ENCODE measurements at regions not wholly inside any gene's neighbourhood (a gene's known extent, or its start where the extent isn't known, plus 50 kb on each side); places are given as distances from the start of the nearest gene placed in this dataset.

- no peak for DNase-seq (ENCODE audit: low read depth in 1 of 2, low spot score in 1 of 2)
Observed at GRCh38 chr6:165967810-165968407, 199.7 kb downstream of the TBXT start.

GRCh38 chr6:165963750-165964149 is 203.9 kb downstream of the TBXT start:
- no peak for DNase-seq (ENCODE audit: low read depth in 1 of 2, low spot score in 1 of 2)

More at GRCh38 chr6:165967810-165968407, 199.7 kb downstream of the TBXT start:
- H3K27ac ChIP-seq (replicated peaks): no peak overlapping the region
- TF ChIP-seq POLR2AphosphoS5 (IDR thresholded peaks at IDR 0.05; ENCODE audit: low read depth) (no peak), GABPA (IDR thresholded peaks at IDR 0.05; ENCODE audit: low read depth) (no peak), SPI1 (IDR thresholded peaks at IDR 0.05; ENCODE audit: borderline replicate concordance, low read depth) (no peak), REST (IDR thresholded peaks at IDR 0.05; ENCODE audit: insufficient replicate concordance, low read depth) (no peak), CTCF (IDR thresholded peaks at IDR 0.05; ENCODE audit: insufficient read depth, low read length) (no peak)
- H3K4me3 ChIP-seq (replicated peaks; ENCODE audit: insufficient read depth, low read length): no peak overlapping the region
- H3K27me3 ChIP-seq (ENCODE audit: insufficient read depth, poor library complexity, severe bottlenecking): peaks cover 2% of the 10 kb centered on the region

More at GRCh38 chr6:165963750-165964149, 203.9 kb downstream of the TBXT start:
- Histone ChIP-seq H3K27ac (replicated peaks) (no peak overlapping the region), H3K4me3 (replicated peaks; ENCODE audit: insufficient read depth, low read length) (no peak overlapping the region), H3K27me3 (ENCODE audit: insufficient read depth, poor library complexity, severe bottlenecking) (no peaks in the 10 kb centered on the region)
- TF ChIP-seq SPI1 (IDR thresholded peaks at IDR 0.05; ENCODE audit: borderline replicate concordance, low read depth) (no peak), POLR2AphosphoS5 (IDR thresholded peaks at IDR 0.05; ENCODE audit: low read depth) (no peak), CTCF (IDR thresholded peaks at IDR 0.05; ENCODE audit: insufficient read depth, low read length) (no peak), REST (IDR thresholded peaks at IDR 0.05; ENCODE audit: insufficient replicate concordance, low read depth) (no peak)

Measured in HL-60 (cell line).